ENCODE measurements at regions not wholly inside any gene's neighbourhood (a gene's known extent, or its start where the extent isn't known, plus 50 kb on each side); places are given as distances from the start of the nearest gene placed in this dataset.

GRCh38 chrX:23552303-23552702 lies 115.0 kb upstream of the PRDX4 start:
- Histone ChIP-seq H2AK9ac (replicated peaks; ENCODE audit: low read depth, low read length, poor library complexity) (no peak overlapping the region), H3K9ac (ENCODE audit: low read depth, low read length) (no peak overlapping the region), H3K27ac (ENCODE audit: insufficient read depth, low read length) (no peak overlapping the region), H2BK20ac (ENCODE audit: low read depth, low read length) (no peak overlapping the region), H3K27me3 (ENCODE audit: control insufficient read depth, insufficient read depth, low read length) (no peaks in the 10 kb centered on the region), H3K56ac (ENCODE audit: extremely low read depth, insufficient read depth, low read length) (no peak overlapping the region), H4K20me1 (ENCODE audit: insufficient read depth, low read length) (no peaks in the 10 kb centered on the region), H2BK5ac (ENCODE audit: low read depth, low read length, poor library complexity, severe bottlenecking) (no peak overlapping the region), H3K4me2 (ENCODE audit: low read depth, low read length) (no peak overlapping the region), H3K14ac (replicated peaks; ENCODE audit: low read depth, low read length) (no peak overlapping the region), H3K9me1 (ENCODE audit: insufficient read depth, low read length) (no peaks in the 10 kb centered on the region), H3K4me3 (ENCODE audit: insufficient read depth, low read depth, low read length) (no peak overlapping the region), H2BK15ac (ENCODE audit: low read depth, low read length) (no peak overlapping the region), H3K4ac (ENCODE audit: low read depth, low read length) (no peak overlapping the region), H3K18ac (ENCODE audit: low read depth, low read length) (no peak overlapping the region), H3K79me1 (ENCODE audit: low read depth in 1 of 2, low read length in 2 of 2) (no peaks in the 10 kb centered on the region), H2AFZ (replicated peaks; ENCODE audit: low read length, poor library complexity) (no peak overlapping the region), H4K8ac (ENCODE audit: low read depth in 2 of 2, low read length in 2 of 2) (no peak overlapping the region), H2BK120ac (ENCODE audit: low read depth, low read length) (no peak overlapping the region), H3K23ac (ENCODE audit: low read depth, low read length) (no peak overlapping the region), H4K91ac (ENCODE audit: insufficient read depth, low read depth, low read length) (no peak overlapping the region), H3K36me3 (ENCODE audit: control insufficient read depth, insufficient read depth, low read length) (no peaks in the 10 kb centered on the region), H3K4me1 (ENCODE audit: control insufficient read depth, insufficient read depth, low read length) (no peaks in the 10 kb centered on the region), H3K9me3 (ENCODE audit: control insufficient read depth, insufficient read depth, low read length) (peaks cover 4% of the 10 kb centered on the region; the same call in 1 of the 2 replicates), H2AK5ac (ENCODE audit: low read depth, low read length) (no peak overlapping the region), H4K5ac (ENCODE audit: low read depth, low read length) (no peak overlapping the region)
- intact Hi-C loops (cut with micrococcal nuclease) (no loop called here), dilution Hi-C loops (cut with HindIII; ENCODE audit: low sequenced_read_pairs, unreplicated experiment) (no loop called here), in situ Hi-C loops (cut with MboI; ENCODE audit: low sequenced_read_pairs) (no loop called here)
- DNase-seq (no peak), ATAC-seq (ENCODE audit: low read depth) (no peak)
- ChIA-PET POLR2A (ENCODE audit: unreplicated experiment) (no interaction called here), CTCF (no interaction called here)
- BruUV-seq (replicated peaks) = no TSS peak
- TF ChIP-seq NFE2L2 (IDR thresholded peaks at IDR 0.05; ENCODE audit: low read depth, low read length) (no peak), RFX5 (IDR thresholded peaks at IDR 0.05; ENCODE audit: low read depth, low read length) (no peak), CHD1 (IDR thresholded peaks at IDR 0.05; ENCODE audit: low read depth, low read length) (no peak), RCOR1 (IDR thresholded peaks at IDR 0.05; ENCODE audit: insufficient replicate concordance, low read length) (no peak), CEBPB (IDR thresholded peaks at IDR 0.05; ENCODE audit: low read depth, low read length) (no peak), USF2 (IDR thresholded peaks at IDR 0.05; ENCODE audit: low read depth, low read length) (no peak), CTCF (conservative IDR thresholded peaks at IDR 0.05; ENCODE audit: low read depth, low read length) (no peak), RAD21 (IDR thresholded peaks at IDR 0.05; ENCODE audit: low read length) (no peak), FOS (IDR thresholded peaks at IDR 0.05; ENCODE audit: low read depth, low read length) (no peak), MAFK (IDR thresholded peaks at IDR 0.05; ENCODE audit: low read depth, low read length) (no peak), SMC3 (IDR thresholded peaks at IDR 0.05; ENCODE audit: low read depth, low read length) (no peak), POLR2A (IDR thresholded peaks at IDR 0.05; ENCODE audit: low read depth, low read length) (no peak), BHLHE40 (IDR thresholded peaks at IDR 0.05; ENCODE audit: low read depth, low read length) (no peak), MAZ (IDR thresholded peaks at IDR 0.05; ENCODE audit: borderline replicate concordance, low read depth, low read length) (no peak), MXI1 (IDR thresholded peaks at IDR 0.05; ENCODE audit: borderline replicate concordance, low read depth, low read length) (no peak), ELK1 (IDR thresholded peaks at IDR 0.05; ENCODE audit: borderline replicate concordance, low read depth, low read length) (no peak)
